Testis (tissue), 2 donors: ENCODE measurements at regions not wholly inside any gene's neighbourhood (a gene's known extent, or its start where the extent isn't known, plus 50 kb on each side); places are given as distances from the start of the nearest gene placed in this dataset.

ENCODE experiments used
- POLR2A ChIP-seq: fragments of 450-650 bp; IDR thresholded peaks from one replicate; pipeline ENCODE4 v1.6.1; 2017; ENCODE audit warnings: antibody characterized with exemption, mild to moderate bottlenecking, moderate library complexity
- TF ChIP-seq, protein P1 (sequence below), 3 experiments: fragments of 450-650 bp in 2 of 3; fragments of 200-600 bp in 1 of 3; sonication (generic) in 1 of 3; IDR thresholded peaks; one replicate each; pipeline ENCODE4 v1.5.1; 2016 to 2019; ENCODE audit warnings: antibody characterized with exemption in 3 of 3, mild to moderate bottlenecking in 2 of 3, moderate library complexity in 1 of 3

DNA sequence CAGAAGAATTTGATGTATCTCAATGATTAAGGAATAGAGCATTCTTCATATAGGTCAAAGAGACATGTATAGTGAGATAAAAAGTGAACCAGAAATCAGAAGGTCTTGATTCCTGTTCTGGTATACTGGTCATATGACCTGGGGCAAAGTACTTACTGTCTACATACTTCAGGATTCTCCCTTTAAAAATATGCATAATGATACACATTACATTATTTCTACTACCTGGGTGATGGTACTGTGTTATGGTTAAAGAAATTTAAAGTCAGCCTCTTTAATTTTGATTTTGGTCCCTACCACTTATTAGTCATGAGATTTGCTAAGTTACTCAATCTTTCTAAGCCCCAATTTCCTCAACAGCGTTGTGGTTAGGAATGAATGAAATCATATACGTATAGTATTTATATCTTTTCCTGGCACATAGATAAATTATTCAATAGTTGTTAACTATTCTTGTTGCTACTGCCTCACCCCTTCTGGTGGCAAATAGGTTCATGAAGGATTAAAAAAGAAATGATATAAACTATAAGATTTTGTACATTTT lies 984.1 kb downstream of the TLE4 start:
- no peak for TF ChIP-seq POLR2A
- TF ChIP-seq, protein P1, sequence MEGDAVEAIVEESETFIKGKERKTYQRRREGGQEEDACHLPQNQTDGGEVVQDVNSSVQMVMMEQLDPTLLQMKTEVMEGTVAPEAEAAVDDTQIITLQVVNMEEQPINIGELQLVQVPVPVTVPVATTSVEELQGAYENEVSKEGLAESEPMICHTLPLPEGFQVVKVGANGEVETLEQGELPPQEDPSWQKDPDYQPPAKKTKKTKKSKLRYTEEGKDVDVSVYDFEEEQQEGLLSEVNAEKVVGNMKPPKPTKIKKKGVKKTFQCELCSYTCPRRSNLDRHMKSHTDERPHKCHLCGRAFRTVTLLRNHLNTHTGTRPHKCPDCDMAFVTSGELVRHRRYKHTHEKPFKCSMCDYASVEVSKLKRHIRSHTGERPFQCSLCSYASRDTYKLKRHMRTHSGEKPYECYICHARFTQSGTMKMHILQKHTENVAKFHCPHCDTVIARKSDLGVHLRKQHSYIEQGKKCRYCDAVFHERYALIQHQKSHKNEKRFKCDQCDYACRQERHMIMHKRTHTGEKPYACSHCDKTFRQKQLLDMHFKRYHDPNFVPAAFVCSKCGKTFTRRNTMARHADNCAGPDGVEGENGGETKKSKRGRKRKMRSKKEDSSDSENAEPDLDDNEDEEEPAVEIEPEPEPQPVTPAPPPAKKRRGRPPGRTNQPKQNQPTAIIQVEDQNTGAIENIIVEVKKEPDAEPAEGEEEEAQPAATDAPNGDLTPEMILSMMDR (IDR thresholded peaks at IDR 0.05): no peak
